Hepatocyte (in vitro differentiated cells): ENCODE measurements at regions not wholly inside any gene's neighbourhood (a gene's known extent, or its start where the extent isn't known, plus 50 kb on each side); places are given as distances from the start of the nearest gene placed in this dataset.

Experiments used
- DNase-seq: peaks from one replicate; pipeline ENCODE4 v3.0.0-alpha.2; 2016; ENCODE audit warnings: low spot score
- H2AFZ ChIP-seq: fragments of 200-600 bp; sonication (generic); 2 replicates; pipeline ENCODE4 v1.6.0; 2016; ENCODE audit warnings: antibody characterized with exemption, mild to moderate bottlenecking
- H3K27ac ChIP-seq: fragments of 200-600 bp; sonication (generic); 2 replicates; pipeline ENCODE4 v1.5.1; 2016; ENCODE audit warnings: mild to moderate bottlenecking
- H3K27me3 ChIP-seq: fragments of 200-600 bp; sonication (generic); 2 replicates; pipeline ENCODE4 v1.6.1; 2016
- H3K36me3 ChIP-seq: fragments of 200-600 bp; sonication (generic); replicated peaks from 2 replicates; pipeline ENCODE4 v1.5.1; 2016; ENCODE audit warnings: low read depth; ENCODE audit not compliant: insufficient read depth
- H3K4me1 ChIP-seq: fragments of 200-600 bp; sonication (generic); 2 replicates; pipeline ENCODE4 v1.5.1; 2016; ENCODE audit warnings: mild to moderate bottlenecking, moderate library complexity; ENCODE audit not compliant: insufficient read depth
- H3K4me2 ChIP-seq: fragments of 200-600 bp; sonication (generic); 2 replicates; pipeline ENCODE4 v1.6.0; 2016
- H3K4me3 ChIP-seq: fragments of 200-600 bp; sonication (generic); 2 replicates; pipeline ENCODE4 v1.5.1; 2016; ENCODE audit warnings: mild to moderate bottlenecking
- H3K79me2 ChIP-seq: fragments of 200-600 bp; sonication (generic); 2 replicates; pipeline ENCODE4 v1.6.0; 2017; ENCODE audit warnings: mild to moderate bottlenecking
- H3K9me2 ChIP-seq: fragments of 200-600 bp; sonication (generic); replicated peaks from 2 replicates; pipeline ENCODE4 v1.6.0; 2017; ENCODE audit warnings: mild to moderate bottlenecking; ENCODE audit not compliant: insufficient read depth
- H3K9me3 ChIP-seq: fragments of 200-600 bp; sonication (generic); 2 replicates; pipeline ENCODE4 v1.5.1; 2016; ENCODE audit warnings: low read depth, mild to moderate bottlenecking
- H4K20me1 ChIP-seq: fragments of 200-600 bp; sonication (generic); 2 replicates; pipeline ENCODE4 v1.6.0; 2016; ENCODE audit warnings: mild to moderate bottlenecking; ENCODE audit not compliant: insufficient read depth, poor library complexity, severe bottlenecking
- CTCF ChIP-seq: fragments of 200-600 bp; sonication (generic); IDR thresholded peaks from 2 replicates; pipeline ENCODE4 v1.5.1; 2016; ENCODE audit warnings: antibody characterized with exemption, mild to moderate bottlenecking; ENCODE audit not compliant: poor library complexity
- EZH2 ChIP-seq: fragments of 200-600 bp; sonication (generic); IDR thresholded peaks from 2 replicates; pipeline ENCODE4 v1.6.1; 2016; ENCODE audit warnings: antibody characterized with exemption, mild to moderate bottlenecking, borderline replicate concordance
- EZH2phosphoT487 ChIP-seq: fragments of 200-600 bp; sonication (generic); IDR thresholded peaks from one replicate; pipeline ENCODE4 v1.6.1; 2018; ENCODE audit warnings: antibody characterized with exemption, mild to moderate bottlenecking, low read depth, moderate library complexity; ENCODE audit not compliant: unreplicated experiment, severe bottlenecking
- WGBS: methylation state at CpG from one replicate; pipeline ENCODE4 v1.1.6; 2016; ENCODE audit warnings: low lambda C conversion rate; ENCODE audit errors: missing lambda C conversion rate; 5-methylcytosine and 5-hydroxymethylcytosine counted together

- TF ChIP-seq EZH2phosphoT487 (no peak), CTCF (no peak), EZH2 (no peak)
- Histone ChIP-seq H3K79me2 (no peaks in the 10 kb centered on the region), H3K4me2 (no peak overlapping the region), H3K27ac (no peak overlapping the region), H3K9me2 (no peaks in the 10 kb centered on the region), H3K9me3 (no peaks in the 10 kb centered on the region), H4K20me1 (no peaks in the 10 kb centered on the region), H2AFZ (no peak overlapping the region), H3K27me3 (no peaks in the 10 kb centered on the region), H3K4me3 (no peak overlapping the region), H3K4me1 (no peaks in the 10 kb centered on the region), H3K36me3 (no peaks in the 10 kb centered on the region)
- 84% methylated on average over 10 of the region's 10 CpGs for WGBS
- no peak for DNase-seq
These were observed 439.6 kb downstream of the TNS3 start for GRCh38 chr7:47142169-47142866.

GRCh38 chr7:47132471-47132870 lies 449.4 kb downstream of the TNS3 start:
- Histone ChIP-seq H3K9me3 (no peaks in the 10 kb centered on the region), H3K9me2 (no peaks in the 10 kb centered on the region), H2AFZ (no peak overlapping the region), H3K27ac (no peak overlapping the region), H4K20me1 (no peaks in the 10 kb centered on the region), H3K27me3 (no peaks in the 10 kb centered on the region), H3K36me3 (no peaks in the 10 kb centered on the region), H3K4me1 (no peaks in the 10 kb centered on the region), H3K4me2 (no peak overlapping the region), H3K79me2 (no peaks in the 10 kb centered on the region), H3K4me3 (no peak overlapping the region)
- DNase-seq = no peak
- TF ChIP-seq EZH2 (no peak), CTCF (no peak), EZH2phosphoT487 (no peak)
- 94% methylated on average over 1 of the region's 1 CpG for WGBS

GRCh38 chr7:47128700-47129099 lies 453.2 kb downstream of the TNS3 start:
- no peaks in the 10 kb centered on the region for H3K79me2 ChIP-seq
- no peak for DNase-seq
- no peak overlapping the region for H2AFZ ChIP-seq
- H3K4me1 ChIP-seq = no peaks in the 10 kb centered on the region
- TF ChIP-seq CTCF (no peak), EZH2 (no peak), EZH2phosphoT487 (no peak)
- H3K27me3 ChIP-seq = no peaks in the 10 kb centered on the region
- no peaks in the 10 kb centered on the region for H3K9me3 ChIP-seq
- H3K4me3 ChIP-seq = no peak overlapping the region
- no peak overlapping the region for H3K4me2 ChIP-seq
- H3K36me3 ChIP-seq = no peaks in the 10 kb centered on the region
- no peaks in the 10 kb centered on the region for H3K9me2 ChIP-seq
- no peaks in the 10 kb centered on the region for H4K20me1 ChIP-seq
- H3K27ac ChIP-seq = no peak overlapping the region

GRCh38 chr7:47125529-47125928 lies 456.4 kb downstream of the TNS3 start:
- no peak for DNase-seq
- Histone ChIP-seq H3K9me2 (no peaks in the 10 kb centered on the region), H3K79me2 (no peaks in the 10 kb centered on the region), H4K20me1 (no peaks in the 10 kb centered on the region), H2AFZ (no peak overlapping the region), H3K4me1 (no peaks in the 10 kb centered on the region), H3K9me3 (no peaks in the 10 kb centered on the region), H3K4me3 (no peak overlapping the region), H3K36me3 (no peaks in the 10 kb centered on the region), H3K27ac (no peak overlapping the region), H3K4me2 (no peak overlapping the region), H3K27me3 (no peaks in the 10 kb centered on the region)
- WGBS = 96% methylated on average over 14 of the region's 14 CpGs
- TF ChIP-seq EZH2phosphoT487 (no peak), EZH2 (no peak), CTCF (no peak)
